Stomach (tissue), 8 donors: ENCODE measurements at regions not wholly inside any gene's neighbourhood (a gene's known extent, or its start where the extent isn't known, plus 50 kb on each side); places are given as distances from the start of the nearest gene placed in this dataset.

ENCODE experiments used
- DNase-seq, 2 donors: peaks; one replicate each; pipeline versions ENCODE4 v3.0.0 to v3.0.0-alpha.2; 2013 to 2019
- H3K27ac ChIP-seq, 5 donors: fragments of 200-600 bp in 4 of 5; sonication (generic) in 4 of 5; one replicate each; pipeline ENCODE4 v1.5.1; 2013 to 2019; ENCODE audit warnings: mild to moderate bottlenecking in 1 of 5, moderate library complexity in 1 of 5
- H3K27me3 ChIP-seq, 3 donors: fragments of 200-600 bp; sonication (generic); one replicate each; pipeline ENCODE4 v1.5.1; 2017 to 2019; ENCODE audit warnings: mixed run types in 1 of 3
- H3K36me3 ChIP-seq, 4 donors: fragments of 200-600 bp; sonication (generic); 1 replicate in 3 of 4; 2 replicates in 1 of 4; pipeline ENCODE4 v1.5.1; 2016 to 2019
- H3K4me1 ChIP-seq, 4 donors: fragments of 200-600 bp; sonication (generic); one replicate each; pipeline ENCODE4 v1.5.1; 2016 to 2019
- H3K4me3 ChIP-seq, 4 donors: fragments of 200-600 bp; sonication (generic) in 3 of 4; one replicate each; pipeline ENCODE4 v1.5.1; 2016 to 2019; ENCODE audit warnings: mild to moderate bottlenecking in 1 of 4
- H3K9me3 ChIP-seq, 4 donors: fragments of 200-600 bp; sonication (generic); one replicate each; pipeline ENCODE4 v1.5.1; 2016 to 2019
- CTCF ChIP-seq, 7 experiments: fragments of 450-650 bp in 4 of 7; fragments of 200-600 bp in 3 of 7; sonication (generic) in 3 of 7; IDR thresholded peaks; one replicate each; pipeline ENCODE4 v1.5.1; 2016 to 2019; ENCODE audit warnings: antibody characterized with exemption in 7 of 7, control low read depth in 2 of 7, mild to moderate bottlenecking in 1 of 7
- EP300 ChIP-seq: sonication (generic); formaldehyde crosslinking; IDR thresholded peaks from one replicate; pipeline ENCODE4 v1.6.1; 2017; ENCODE audit warnings: antibody characterized with exemption
- POLR2A ChIP-seq, 4 donors: fragments of 450-650 bp; IDR thresholded peaks; one replicate each; pipeline ENCODE4 v1.6.1; 2016; ENCODE audit warnings: antibody characterized with exemption in 4 of 4, control low read depth in 2 of 4, mild to moderate bottlenecking in 1 of 4, moderate library complexity in 1 of 4
- POLR2AphosphoS5 ChIP-seq, 3 donors: sonication (generic); formaldehyde crosslinking; IDR thresholded peaks; one replicate each; pipeline ENCODE4 v1.6.1; 2016; ENCODE audit warnings: antibody characterized with exemption in 3 of 3
- WGBS, 5 donors: extraction: QIAGEN DNeasy Blood & Tissue Kit in 3 of 5; methylation state at CpG; one replicate each; pipeline versions ENCODE4 v1.1.5 to v1.1.7; 2013 to 2018; 5-methylcytosine and 5-hydroxymethylcytosine counted together
- intact Hi-C: fragments of 100-400 bp; cut with DNase I; formaldehyde crosslinking; loops from one replicate; pipeline ENCODE4 v1.15.1; 2023; ENCODE audit warnings: low total_unique reads
- donor health status: healthy with polysubstance abuse.
- donor health status: Bipolar disorder and iron deficiency.
- donor health status: healthy.

GRCh38 chr5:93174930-93175329, 406.1 kb downstream of the NR2F1-AS1 start:
- H3K27ac ChIP-seq = no peak overlapping the region
- intact Hi-C loops = no loop called here
- 79 to 97% (median 84%) methylated on average over 1 of the region's 1 CpG for WGBS, 5 donors
- H3K9me3 ChIP-seq = peaks cover 0 to 9% (median 6%) of the 10 kb centered on the region in 4 donors
- no peaks in the 10 kb centered on the region for H3K4me1 ChIP-seq
- TF ChIP-seq CTCF (IDR thresholded peaks at IDR 0.05) (no peak), POLR2AphosphoS5 (IDR thresholded peaks at IDR 0.05) (no peak), POLR2A (IDR thresholded peaks at IDR 0.05) (no peak), EP300 (no peak)
- no peak overlapping the region for H3K4me3 ChIP-seq
- no peak for DNase-seq
- H3K36me3 ChIP-seq = no peaks in the 10 kb centered on the region
- no peaks in the 10 kb centered on the region for H3K27me3 ChIP-seq

GRCh38 chr5:93165559-93165958, 415.5 kb downstream of the NR2F1-AS1 start:
- H3K4me3 ChIP-seq = no peak overlapping the region
- peaks cover 0 to 35% (median 8%) of the 10 kb centered on the region in 4 donors for H3K4me1 ChIP-seq
- no peaks in the 10 kb centered on the region for H3K36me3 ChIP-seq
- DNase-seq = no peak
- 52 to 71% (median 57%) methylated on average over 2 of the region's 2 CpGs for WGBS, 5 donors
- no peaks in the 10 kb centered on the region for H3K9me3 ChIP-seq
- no peak overlapping the region for H3K27ac ChIP-seq
- no peaks in the 10 kb centered on the region for H3K27me3 ChIP-seq
- intact Hi-C loops = no loop called here
- TF ChIP-seq POLR2AphosphoS5 (IDR thresholded peaks at IDR 0.05) (no peak), CTCF (IDR thresholded peaks at IDR 0.05) (no peak), EP300 (no peak), POLR2A (IDR thresholded peaks at IDR 0.05) (no peak)

- no peaks in the 10 kb centered on the region for H3K36me3 ChIP-seq
- TF ChIP-seq EP300 = no peak
- peak in 1 of 3 donors; percentile 72 for TF ChIP-seq POLR2AphosphoS5 (IDR thresholded peaks at IDR 0.05)
- intact Hi-C loops = no loop called here
- 52 to 72% (median 63%) methylated on average over 2 of the region's 2 CpGs for WGBS, 5 donors
- no peak overlapping the region for H3K27ac ChIP-seq
- no peaks in the 10 kb centered on the region for H3K27me3 ChIP-seq
- no peak overlapping the region for H3K4me3 ChIP-seq
- H3K9me3 ChIP-seq = no peaks in the 10 kb centered on the region
- H3K4me1 ChIP-seq = peaks cover 0 to 35% (median 8%) of the 10 kb centered on the region in 4 donors
- DNase-seq = peak in 1 of 2 donors; percentile 32
Observed at GRCh38 chr5:93164690-93165089, 416.3 kb downstream of the NR2F1-AS1 start.

- peak overlapping the region in 2 of 5 donors; percentile 8 to 60 for H3K27ac ChIP-seq
- H3K36me3 ChIP-seq = no peaks in the 10 kb centered on the region
- H3K27me3 ChIP-seq = no peaks in the 10 kb centered on the region
- DNase-seq = peak in 1 of 2 donors; percentile 34
- TF ChIP-seq POLR2A (IDR thresholded peaks at IDR 0.05) (no peak), POLR2AphosphoS5 (IDR thresholded peaks at IDR 0.05) (no peak), EP300 (no peak), CTCF (IDR thresholded peaks at IDR 0.05) (no peak)
- H3K4me3 ChIP-seq = no peak overlapping the region
- peaks cover 0 to 35% (median 8%) of the 10 kb centered on the region in 4 donors for H3K4me1 ChIP-seq
- intact Hi-C loops = no loop called here
- no peaks in the 10 kb centered on the region for H3K9me3 ChIP-seq
Observed at GRCh38 chr5:93163010-93163663, 417.9 kb downstream of the NR2F1-AS1 start.
